ENCODE measurements at regions not wholly inside any gene's neighbourhood (a gene's known extent, or its start where the extent isn't known, plus 50 kb on each side); places are given as distances from the start of the nearest gene placed in this dataset.

- ATAC-seq (no peak), DNase-seq (ENCODE audit: low spot score) (no peak)
These were observed 156.4 kb upstream of the KL start for GRCh38 chr13:32859707-32860292.

GRCh38 chr13:32861304-32861703 is 154.9 kb upstream of the KL start:
- ATAC-seq: no peak
- DNase-seq (ENCODE audit: low spot score): no peak

- DNase-seq (ENCODE audit: low spot score): no peak
- no peak for ATAC-seq
These were observed 152.6 kb upstream of the KL start for GRCh38 chr13:32863596-32863995.

GRCh38 chr13:32866921-32867320 is 149.3 kb upstream of the KL start:
- no peak for DNase-seq (ENCODE audit: low spot score)
- ATAC-seq: no peak

- DNase-seq (ENCODE audit: low spot score) (no peak), ATAC-seq (no peak)
These were observed 138.7 kb upstream of the KL start for GRCh38 chr13:32877491-32877890.

GRCh38 chr13:32878163-32878562 is 138.1 kb upstream of the KL start:
- no peak for DNase-seq (ENCODE audit: low spot score)
- ATAC-seq: no peak

- DNase-seq (ENCODE audit: low spot score) (no peak), ATAC-seq (no peak)
These were observed 135.6 kb upstream of the KL start for GRCh38 chr13:32880636-32881035.

GRCh38 chr13:32881074-32881776 is 135.0 kb upstream of the KL start:
- no peak for ATAC-seq
- DNase-seq (ENCODE audit: low spot score): no peak

GRCh38 chr13:32881777-32882145 is 134.5 kb upstream of the KL start:
- ATAC-seq (no peak), DNase-seq (ENCODE audit: low spot score) (no peak)

GRCh38 chr13:32882691-32883090 is 133.5 kb upstream of the KL start:
- no peak for ATAC-seq
- no peak for DNase-seq (ENCODE audit: low spot score)

GRCh38 chr13:32883474-32883873 is 132.7 kb upstream of the KL start:
- ATAC-seq: no peak
- no peak for DNase-seq (ENCODE audit: low spot score)

- no peak for ATAC-seq
These were observed 128.6 kb upstream of the KL start for GRCh38 chr13:32887617-32888016.

GRCh38 chr13:32889986-32890565 is 126.1 kb upstream of the KL start:
- DNase-seq (ENCODE audit: low spot score) (no peak), ATAC-seq (no peak)

More at GRCh38 chr13:32887617-32888016, 128.6 kb upstream of the KL start:
- DNase-seq (ENCODE audit: low spot score): no peak

GRCh38 chr13:32893176-32893575 is 123.0 kb upstream of the KL start:
- no peak for ATAC-seq
- no peak for DNase-seq (ENCODE audit: low spot score)

GRCh38 chr13:32894589-32895001 is 121.6 kb upstream of the KL start:
- no peak for ATAC-seq

GRCh38 chr13:32895296-32895695 is 120.9 kb upstream of the KL start:
- no peak for ATAC-seq
- no peak for DNase-seq (ENCODE audit: low spot score)

More at GRCh38 chr13:32894589-32895001, 121.6 kb upstream of the KL start:
- DNase-seq (ENCODE audit: low spot score): no peak

- no peak for DNase-seq (ENCODE audit: low spot score)
- no peak for ATAC-seq
These were observed 118.9 kb upstream of the KL start for GRCh38 chr13:32897296-32897695.

GRCh38 chr13:32902029-32902780 is 114.0 kb upstream of the KL start:
- ATAC-seq (no peak), DNase-seq (ENCODE audit: low spot score) (no peak)

- no peak for DNase-seq (ENCODE audit: low spot score)
- ATAC-seq: peak; percentile 45
These were observed 113.3 kb upstream of the KL start for GRCh38 chr13:32902874-32903273.

GRCh38 chr13:32903720-32904119 is 112.5 kb upstream of the KL start:
- DNase-seq (ENCODE audit: low spot score) (no peak), ATAC-seq (no peak)

GRCh38 chr13:32904266-32904665 is 112.0 kb upstream of the KL start:
- DNase-seq (ENCODE audit: low spot score): no peak
- no peak for ATAC-seq

Data from left lobe of liver (tissue), 2 donors.